GM12892 (cell line): ENCODE measurements at regions not wholly inside any gene's neighbourhood (a gene's known extent, or its start where the extent isn't known, plus 50 kb on each side); places are given as distances from the start of the nearest gene placed in this dataset.
"Not testable (repeated sequence)": the region's sequence is repeated elsewhere in the genome, so short reads cannot be mapped to it uniquely, and the experiment has no call there.

ENCODE experiments used
- POLR2A ChIP-seq: IDR thresholded peaks from 2 replicates; pipeline ENCODE4 v1.6.1; 2011; ENCODE audit warnings: low read depth, low read length, control low read depth
- POLR2AphosphoS5 ChIP-seq: IDR thresholded peaks from 2 replicates; pipeline ENCODE4 v1.6.1; 2011; ENCODE audit warnings: low read depth, low read length, control low read depth
- TAF1 ChIP-seq: IDR thresholded peaks from 2 replicates; pipeline ENCODE4 v1.6.1; 2011; ENCODE audit warnings: low read depth, mild to moderate bottlenecking, control low read depth, low read length, borderline replicate concordance

DNA sequence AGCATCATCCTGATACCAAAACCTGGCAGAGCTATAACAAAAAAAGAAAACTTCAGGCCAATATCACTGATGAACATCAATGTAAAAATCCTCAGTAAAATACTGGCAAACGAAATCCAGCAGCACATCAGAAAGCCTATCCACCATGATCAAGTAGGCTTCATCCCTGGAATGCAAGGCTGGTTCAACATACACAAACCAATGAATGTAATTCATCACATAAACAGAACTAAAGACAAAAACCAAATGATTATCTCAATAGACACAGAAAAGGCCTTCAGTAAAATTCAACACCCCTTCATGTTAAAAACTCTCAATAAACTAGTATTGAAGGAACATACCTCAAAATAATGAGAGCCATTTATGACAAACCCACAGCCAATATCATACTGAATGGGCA, 58.7 kb upstream of the SNRK start:
- TF ChIP-seq TAF1, POLR2AphosphoS5, POLR2A: not testable (repeated sequence)
